H1 (cell line): ENCODE measurements at regions not wholly inside any gene's neighbourhood (a gene's known extent, or its start where the extent isn't known, plus 50 kb on each side); places are given as distances from the start of the nearest gene placed in this dataset.

Experiments used
- CHD7 ChIP-seq: fragments of 300-600 bp; sonication (generic); IDR thresholded peaks from 2 replicates; pipeline ENCODE4 v1.7.1; 2012; ENCODE audit warnings: low read length, moderate library complexity, mild to moderate bottlenecking, inconsistent platforms; ENCODE audit not compliant: insufficient replicate concordance
- SIRT6 ChIP-seq: IDR thresholded peaks from one replicate; pipeline ENCODE4 v1.7.1; 2012; ENCODE audit warnings: low read length, inconsistent platforms
- TF ChIP-seq, protein P1 (sequence below): IDR thresholded peaks from 2 replicates; pipeline ENCODE4 v1.6.1; 2011; ENCODE audit warnings: low read length, improper control_type of control experiment

DNA sequence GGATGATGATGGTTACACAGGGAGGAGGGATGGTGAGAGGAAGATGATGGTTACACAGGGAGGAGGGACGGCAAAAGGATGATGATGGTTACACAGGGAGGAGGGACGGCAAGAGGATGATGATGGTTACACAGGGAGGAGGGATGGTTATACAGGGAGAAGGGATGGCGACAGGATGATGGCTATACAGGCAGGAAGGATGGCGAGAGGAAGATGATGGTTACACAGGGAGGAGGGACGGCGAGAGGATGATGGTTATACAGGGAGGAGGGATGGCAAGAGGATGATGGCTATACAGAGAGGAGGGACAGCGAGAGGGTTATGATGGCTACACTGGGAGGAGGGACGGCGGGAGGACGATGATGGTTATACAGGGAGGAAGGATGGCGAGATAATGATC, 64.1 kb upstream of the FCN1 start (continued):
- no peak for TF ChIP-seq CHD7
- TF ChIP-seq, protein P1, sequence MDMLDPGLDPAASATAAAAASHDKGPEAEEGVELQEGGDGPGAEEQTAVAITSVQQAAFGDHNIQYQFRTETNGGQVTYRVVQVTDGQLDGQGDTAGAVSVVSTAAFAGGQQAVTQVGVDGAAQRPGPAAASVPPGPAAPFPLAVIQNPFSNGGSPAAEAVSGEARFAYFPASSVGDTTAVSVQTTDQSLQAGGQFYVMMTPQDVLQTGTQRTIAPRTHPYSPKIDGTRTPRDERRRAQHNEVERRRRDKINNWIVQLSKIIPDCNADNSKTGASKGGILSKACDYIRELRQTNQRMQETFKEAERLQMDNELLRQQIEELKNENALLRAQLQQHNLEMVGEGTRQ, result no peak
- TF ChIP-seq SIRT6, result no peak
